Activated CD8-positive, alpha-beta memory T cell treated with anti-CD3 and anti-CD28 coated beads for 48 hours (primary cell): ENCODE measurements at regions not wholly inside any gene's neighbourhood (a gene's known extent, or its start where the extent isn't known, plus 50 kb on each side); places are given as distances from the start of the nearest gene placed in this dataset.
"Not testable (repeated sequence)": the region's sequence is repeated elsewhere in the genome, so short reads cannot be mapped to it uniquely, and the experiment has no call there.

Source experiments
- DNase-seq, 3 experiments: peaks; one replicate each; pipeline ENCODE4 v3.0.0-alpha.2; 2020; ENCODE audit warnings: low read depth in 2 of 3, low spot score in 2 of 3

DNA sequence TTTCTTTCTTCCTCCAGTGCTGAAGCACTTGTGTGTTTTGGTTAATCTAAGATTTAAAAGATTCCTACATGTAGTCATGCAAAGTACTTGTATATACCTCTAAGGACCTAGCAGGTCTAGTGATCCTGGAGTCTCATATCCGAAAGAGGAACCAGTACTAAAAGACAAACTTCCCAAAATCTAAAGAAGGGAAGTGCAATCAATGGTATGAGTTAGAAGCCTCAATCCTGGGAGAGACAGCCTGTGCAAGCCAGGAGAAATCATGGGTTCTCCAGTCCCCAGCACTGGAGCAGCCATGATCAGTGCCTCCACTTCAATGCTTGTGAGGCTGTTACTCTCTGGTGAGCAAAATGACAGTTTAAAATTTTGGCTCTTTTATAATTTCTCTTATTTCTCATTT lies 277.4 kb downstream of the DAD1 start:
- DNase-seq, result no peak

DNA sequence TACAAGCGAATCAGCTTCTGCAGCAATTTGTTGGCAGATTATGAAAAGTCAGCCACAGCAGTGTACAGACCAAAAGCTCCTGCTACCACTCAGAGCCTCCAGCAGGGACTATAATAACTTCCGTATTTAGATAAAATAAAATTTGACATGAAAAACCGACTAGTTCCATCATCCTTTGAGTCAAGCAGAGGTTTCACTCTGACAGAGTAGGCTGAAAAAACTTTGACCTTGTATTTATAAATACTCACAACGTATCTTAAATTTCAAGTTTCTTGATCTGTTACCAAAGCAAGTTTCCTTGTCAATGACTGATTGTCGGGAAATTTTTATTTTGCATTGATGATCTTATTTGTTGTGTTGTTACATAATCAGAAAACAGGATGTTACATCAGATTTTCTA lies 283.4 kb downstream of the DAD1 start:
- DNase-seq, result no peak

DNA sequence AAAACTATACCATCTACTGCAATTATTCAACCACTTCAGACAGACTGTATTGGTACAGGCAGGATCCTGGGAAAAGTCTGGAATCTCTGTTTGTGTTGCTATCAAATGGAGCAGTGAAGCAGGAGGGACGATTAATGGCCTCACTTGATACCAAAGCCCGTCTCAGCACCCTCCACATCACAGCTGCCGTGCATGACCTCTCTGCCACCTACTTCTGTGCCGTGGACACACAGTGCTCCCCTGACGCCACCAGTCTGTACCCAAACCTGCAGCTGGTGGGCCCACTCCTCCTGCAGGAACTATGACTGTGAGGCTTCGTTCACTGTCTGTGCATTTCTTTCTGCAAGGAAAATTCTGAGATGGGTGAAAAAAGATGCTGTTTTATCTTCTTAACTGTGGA lies 284.7 kb downstream of the DAD1 start:
- DNase-seq, result no peak

DNA sequence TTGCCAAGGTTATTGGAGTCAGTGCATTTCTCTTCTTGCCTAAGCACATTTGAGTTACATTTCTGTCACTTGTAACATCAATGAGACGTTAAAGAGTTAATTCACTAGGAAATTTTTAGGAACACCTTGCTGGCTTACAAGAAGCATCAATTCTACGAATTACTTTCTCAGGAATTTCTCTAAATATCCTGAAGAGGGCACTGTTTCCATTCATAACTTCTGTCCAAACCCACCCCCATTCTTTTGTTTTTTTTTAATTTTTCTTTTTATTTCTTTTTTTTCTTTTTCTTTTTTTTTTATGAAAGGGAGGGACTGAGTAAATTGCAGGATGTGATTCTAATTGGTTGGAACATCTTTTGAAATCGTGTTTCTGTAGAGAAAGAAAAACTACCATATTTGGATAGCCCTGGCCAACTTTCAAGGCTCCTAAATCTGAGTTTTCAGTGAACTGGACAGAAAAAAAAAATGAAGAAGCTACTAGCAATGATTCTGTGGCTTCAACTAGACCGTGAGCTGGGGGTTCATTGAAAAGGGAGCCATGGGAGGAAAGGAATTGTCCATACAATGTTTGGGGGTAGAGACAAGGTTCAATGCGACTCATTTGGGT lies 285.3 kb downstream of the DAD1 start:
- DNase-seq, result no peak

DNA sequence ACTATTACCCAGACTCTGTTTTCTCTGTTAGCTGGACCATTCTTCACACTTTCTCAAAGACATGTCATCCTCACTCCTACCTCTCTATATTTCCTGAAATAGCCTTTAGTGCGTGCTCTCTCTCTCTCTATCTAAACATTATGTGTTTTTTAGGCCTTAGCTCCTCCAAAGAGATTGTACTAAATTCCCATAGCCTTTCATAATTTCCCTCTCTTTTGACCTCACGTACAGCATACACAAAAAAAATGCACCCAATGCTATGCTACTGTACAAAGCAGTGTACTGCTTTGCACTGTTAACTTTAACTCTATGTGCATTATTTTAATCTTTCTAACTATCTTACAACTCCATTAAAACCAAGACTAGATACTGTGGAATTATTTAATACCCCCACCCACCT lies 288.4 kb downstream of the DAD1 start:
- DNase-seq, result no peak

DNA sequence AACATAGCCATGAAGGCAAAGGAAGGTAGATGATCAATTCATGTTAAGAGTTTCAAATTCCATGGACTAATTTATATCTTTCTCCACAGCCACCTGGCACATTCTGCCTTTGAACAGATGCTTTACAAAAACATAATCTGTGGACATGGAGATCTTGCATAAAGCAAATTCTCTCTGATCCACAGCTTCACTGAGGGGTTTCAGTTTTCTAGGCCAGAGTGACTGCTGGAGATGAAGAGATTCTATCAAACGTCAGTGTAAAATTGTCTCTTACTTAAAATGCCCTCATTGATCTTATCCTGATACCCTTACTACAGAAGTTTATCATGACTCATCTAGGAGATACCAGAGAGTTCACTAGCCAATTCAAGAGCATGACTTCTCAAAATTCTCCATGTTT lies 291.6 kb downstream of the DAD1 start:
- no peak for DNase-seq

DNA sequence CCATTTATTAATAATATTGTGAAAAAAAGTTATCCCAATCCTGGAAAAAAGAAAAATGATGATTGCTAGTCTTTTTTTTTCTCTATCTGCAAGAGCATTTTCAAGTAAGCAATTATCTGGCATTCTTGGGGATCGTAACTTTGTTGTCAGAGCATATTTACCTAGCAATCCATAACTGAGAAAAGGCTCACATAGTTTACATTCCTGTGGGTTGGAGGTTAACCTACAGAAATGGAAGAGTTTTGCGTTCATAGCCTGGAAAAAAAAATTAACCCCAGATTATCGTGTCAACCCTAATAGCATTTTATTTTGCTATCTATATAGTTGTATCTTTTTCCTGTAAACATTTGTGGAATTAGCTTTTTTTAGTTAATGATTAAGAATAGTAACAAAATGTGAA lies 292.3 kb downstream of the DAD1 start:
- no peak for DNase-seq

DNA sequence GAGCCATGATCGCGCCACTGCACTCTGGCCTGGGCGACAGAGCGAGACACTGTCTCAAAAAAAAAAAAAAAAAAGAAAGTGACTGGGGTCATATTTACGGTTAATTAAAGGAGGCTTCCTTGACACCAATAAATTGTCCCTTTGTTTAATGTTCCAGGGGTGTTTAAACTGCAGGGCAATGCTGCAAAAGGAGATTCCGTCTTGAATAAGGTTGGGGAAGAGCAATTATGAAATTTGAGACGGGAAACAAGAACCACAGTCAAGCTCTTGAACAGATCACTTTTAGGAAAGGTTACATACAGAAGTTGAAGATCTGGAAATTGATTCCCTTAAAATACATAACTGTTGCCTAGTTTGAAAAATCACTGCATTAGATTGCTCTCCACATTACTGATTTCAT lies 292.9 kb downstream of the DAD1 start:
- DNase-seq, result no peak

DNA sequence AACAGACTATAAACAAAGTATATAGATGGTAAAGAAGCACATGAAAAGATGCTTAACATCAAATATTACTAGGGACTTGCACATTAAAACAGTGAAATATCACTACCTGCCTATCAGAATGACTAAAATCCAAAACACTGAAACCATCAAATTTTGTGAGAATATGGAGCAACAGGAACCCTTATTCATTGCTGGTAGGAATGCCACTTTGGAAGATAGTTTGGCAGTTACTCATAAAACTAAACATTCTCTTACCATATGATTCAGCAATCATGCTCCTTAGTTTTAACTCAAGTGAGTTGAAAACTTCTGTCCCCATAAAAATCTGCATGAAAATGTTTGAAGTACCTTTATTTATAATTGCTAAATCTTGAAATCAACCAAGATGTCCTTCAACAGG lies 297.6 kb downstream of the DAD1 start:
- DNase-seq, result no peak

DNA sequence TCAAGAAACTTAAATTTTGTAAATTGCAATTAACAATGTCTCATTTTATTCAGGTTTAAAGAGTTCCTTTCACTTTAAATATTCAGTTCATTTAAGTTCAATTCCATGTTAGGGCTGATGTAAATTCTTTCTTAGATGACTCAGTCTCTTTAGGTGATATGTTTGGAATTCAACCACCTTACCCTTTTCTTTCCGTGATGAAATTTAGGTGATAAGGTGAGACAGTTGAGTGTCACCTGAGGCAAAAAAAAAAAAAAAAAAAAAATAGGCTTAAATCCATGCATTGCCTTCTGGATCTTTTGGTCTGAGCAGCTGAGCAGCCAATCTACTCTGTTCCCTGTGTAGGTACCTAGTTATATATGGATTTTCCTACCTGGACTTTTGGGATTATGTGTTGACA lies 299.5 kb downstream of the DAD1 start:
- DNase-seq, result no peak

DNA sequence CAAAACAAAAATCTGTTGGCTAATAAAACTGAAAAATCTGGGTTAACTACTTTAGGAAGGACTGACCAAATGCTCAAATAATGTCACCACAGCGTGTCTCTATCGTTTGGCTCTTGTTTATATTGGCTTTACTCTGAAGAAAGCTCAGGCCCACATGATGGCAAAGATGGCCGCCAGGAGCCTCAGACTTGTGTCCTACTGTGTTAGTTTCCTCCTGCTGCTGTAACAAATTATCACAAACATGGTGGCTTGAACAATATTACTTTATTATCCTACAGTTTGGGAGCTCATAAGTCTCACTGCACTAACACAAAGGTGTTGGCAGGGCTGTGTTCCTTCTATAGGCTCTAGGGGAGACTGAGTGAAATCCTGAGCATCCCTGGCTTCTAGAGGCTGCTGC lies 303.0 kb downstream of the DAD1 start:
- no peak for DNase-seq

DNA sequence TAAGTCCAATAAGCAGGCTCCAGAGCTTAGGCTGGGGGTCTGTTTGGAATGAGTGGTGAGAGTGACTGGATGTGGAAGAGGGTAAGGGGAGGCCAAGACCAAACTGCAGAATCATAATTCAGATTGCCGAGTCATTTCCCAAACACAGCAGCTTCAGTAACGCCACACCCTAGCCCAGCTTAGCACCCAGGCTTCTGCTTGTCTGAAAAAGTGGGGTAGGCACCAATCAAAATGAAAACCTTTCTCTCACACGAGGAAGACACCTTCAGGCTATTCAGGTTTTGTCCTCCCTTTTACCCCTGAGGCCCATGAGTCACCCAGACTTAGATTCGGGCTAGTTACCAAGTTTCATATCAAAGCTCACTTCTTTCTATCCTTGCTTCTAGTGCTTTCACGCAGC lies 306.1 kb downstream of the DAD1 start:
- no peak for DNase-seq

DNA sequence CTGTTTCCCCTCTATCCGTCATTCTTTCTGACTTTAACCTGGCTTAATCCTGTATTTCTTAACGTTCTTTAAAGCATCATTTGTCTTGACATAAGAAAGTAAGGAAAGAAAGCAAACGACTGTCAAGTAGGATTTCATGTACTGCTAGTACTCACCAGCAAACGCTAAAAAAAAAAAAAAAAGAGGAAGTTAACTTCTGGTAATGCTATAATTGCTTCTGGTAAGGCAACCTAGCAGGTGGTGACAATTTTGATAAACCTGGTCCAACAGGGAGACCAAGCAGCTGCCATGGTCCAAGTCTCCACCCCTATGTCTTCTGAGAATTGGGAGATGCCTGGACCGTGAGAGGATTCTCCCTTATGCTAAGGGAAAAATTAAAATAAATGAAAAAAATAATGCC lies 306.6 kb downstream of the DAD1 start:
- DNase-seq, result no peak

DNA sequence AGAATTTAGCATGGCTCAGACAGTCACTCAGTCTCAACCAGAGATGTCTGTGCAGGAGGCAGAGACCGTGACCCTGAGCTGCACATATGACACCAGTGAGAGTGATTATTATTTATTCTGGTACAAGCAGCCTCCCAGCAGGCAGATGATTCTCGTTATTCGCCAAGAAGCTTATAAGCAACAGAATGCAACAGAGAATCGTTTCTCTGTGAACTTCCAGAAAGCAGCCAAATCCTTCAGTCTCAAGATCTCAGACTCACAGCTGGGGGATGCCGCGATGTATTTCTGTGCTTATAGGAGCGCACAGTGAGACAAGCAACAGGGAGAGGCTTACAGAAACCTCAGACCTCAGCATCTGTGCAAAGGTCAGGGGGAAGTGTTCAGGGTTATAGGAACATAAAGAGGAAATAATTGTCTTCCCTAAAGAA lies 307.6 kb downstream of the DAD1 start:
- not testable (repeated sequence) for DNase-seq

DNA sequence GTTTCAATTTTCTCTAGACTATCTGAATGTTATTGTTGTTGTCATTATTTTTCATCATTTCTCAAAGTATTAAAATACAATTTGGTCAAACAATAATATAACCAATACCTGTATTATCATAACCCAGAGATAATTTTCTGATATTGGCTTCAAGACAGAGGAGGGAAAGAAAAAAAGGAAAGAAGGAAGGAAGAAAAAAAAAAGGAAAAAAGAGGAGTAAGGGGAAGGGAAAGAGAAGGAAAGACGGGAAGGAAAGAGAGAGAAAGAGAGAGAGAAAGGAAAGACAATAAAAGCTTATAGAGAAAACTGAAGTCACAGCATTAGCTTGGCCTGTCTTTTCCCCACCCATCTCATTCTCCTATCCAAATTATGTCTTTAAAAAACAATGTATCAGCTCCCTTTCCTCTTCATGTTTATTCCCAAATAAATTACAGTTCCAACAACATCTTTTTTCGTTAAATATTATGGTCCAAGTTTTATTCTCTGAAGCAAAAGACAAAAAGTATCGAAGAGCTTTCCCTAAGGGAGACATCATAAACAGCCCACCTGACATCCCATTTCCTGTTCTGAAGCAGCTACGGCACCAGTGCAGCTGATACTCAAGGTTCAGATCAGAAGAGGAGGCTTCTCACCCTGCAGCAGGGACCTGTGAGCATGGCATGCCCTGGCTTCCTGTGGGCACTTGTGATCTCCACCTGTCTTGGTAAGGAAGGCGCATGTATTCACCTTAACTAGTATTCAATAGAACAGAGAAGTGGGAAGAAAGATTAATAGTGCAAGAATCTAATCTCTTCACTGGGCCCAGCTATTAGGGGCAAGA lies 308.3 kb downstream of the DAD1 start:
- no peak for DNase-seq

DNA sequence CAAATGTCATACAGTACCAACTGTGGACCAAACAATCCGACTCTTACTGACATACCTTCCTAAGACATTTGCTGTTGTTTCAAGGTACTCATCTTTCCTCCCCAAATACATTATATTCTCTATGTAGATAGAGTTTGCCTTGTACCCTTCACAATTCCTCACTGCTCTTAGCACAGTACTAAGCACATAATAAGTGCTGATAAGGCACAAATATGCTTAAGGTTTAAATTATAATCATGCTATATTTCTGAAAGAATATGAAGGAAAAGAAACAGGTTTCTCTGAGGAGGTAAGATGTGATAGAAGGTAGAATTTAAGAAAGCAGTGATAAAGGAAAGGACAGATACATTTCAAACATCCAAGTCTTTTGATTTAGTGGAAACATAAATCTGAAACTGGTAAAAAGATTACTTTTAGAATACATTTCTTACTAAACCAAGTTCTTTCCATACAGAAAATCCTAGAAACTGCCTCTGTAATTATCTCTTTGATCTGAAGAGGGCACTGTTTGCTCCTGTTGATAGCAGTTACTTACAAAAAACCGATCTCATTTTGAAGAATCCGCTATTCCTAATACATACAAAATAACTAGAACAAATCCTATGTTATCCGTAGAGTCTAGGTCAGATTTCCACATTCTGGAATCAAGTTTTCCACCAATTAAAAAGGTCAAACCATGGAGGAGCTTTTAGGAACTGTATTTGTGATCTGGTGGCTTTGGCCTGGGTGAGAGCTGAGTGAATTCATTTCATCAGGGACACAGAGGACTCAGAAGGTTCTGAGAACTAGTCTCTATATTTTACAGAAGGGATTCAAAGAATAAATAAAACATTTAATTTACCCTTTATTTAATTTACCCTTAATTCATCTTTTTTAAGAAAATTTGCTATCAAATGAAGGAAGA lies 311.9 kb downstream of the DAD1 start:
- no peak for DNase-seq

DNA sequence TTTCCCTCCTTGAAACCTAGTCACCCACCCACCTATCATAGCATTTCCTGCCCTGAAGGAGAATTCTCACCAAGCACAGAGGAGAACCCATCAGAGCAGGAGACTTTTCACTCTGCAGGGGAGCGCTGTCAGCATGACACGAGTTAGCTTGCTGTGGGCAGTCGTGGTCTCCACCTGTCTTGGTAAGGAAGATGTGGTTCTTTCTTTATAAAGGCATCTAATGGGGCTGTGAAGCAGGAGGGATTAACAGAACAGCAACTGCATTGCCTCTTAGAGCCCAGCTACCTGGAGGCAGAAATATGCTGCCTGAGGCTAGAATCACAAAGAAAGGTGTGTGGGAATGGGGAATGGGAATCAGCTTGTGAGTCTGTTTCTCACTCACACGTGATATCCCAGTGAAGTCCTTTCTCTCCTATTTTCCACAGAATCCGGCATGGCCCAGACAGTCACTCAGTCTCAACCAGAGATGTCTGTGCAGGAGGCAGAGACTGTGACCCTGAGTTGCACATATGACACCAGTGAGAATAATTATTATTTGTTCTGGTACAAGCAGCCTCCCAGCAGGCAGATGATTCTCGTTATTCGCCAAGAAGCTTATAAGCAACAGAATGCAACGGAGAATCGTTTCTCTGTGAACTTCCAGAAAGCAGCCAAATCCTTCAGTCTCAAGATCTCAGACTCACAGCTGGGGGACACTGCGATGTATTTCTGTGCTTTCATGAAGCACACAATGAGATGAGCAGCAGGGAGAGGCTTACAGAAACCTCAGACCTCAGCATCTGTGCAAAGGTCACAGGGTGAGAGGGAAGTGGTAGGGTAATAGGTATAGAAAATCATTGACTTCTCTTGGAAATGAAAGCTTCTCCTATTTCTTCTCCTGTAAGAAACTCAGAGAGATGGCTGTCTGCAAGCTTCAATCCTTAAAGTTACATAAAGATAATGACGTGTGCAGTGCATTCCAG lies 316.9 kb downstream of the DAD1 start:
- no peak for DNase-seq

DNA sequence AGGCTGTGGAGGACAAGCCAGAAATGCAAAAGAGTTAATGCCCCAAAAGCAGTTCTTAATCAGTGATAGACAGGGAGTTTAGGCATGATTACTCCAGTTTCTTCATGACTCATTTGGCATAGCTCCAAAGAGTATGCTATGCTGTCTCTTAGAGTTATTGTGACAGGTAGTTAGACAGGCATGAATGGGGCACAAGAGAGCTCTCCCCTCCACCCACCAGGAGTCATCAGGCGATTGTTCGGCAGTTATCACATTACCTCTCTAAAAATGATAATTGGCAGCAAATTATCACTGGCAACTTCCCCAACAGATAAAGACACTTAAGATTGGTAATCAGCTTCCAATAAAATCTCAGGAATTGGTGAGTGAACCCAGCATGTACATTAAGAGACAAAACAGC lies 320.1 kb downstream of the DAD1 start:
- DNase-seq, result no peak

DNA sequence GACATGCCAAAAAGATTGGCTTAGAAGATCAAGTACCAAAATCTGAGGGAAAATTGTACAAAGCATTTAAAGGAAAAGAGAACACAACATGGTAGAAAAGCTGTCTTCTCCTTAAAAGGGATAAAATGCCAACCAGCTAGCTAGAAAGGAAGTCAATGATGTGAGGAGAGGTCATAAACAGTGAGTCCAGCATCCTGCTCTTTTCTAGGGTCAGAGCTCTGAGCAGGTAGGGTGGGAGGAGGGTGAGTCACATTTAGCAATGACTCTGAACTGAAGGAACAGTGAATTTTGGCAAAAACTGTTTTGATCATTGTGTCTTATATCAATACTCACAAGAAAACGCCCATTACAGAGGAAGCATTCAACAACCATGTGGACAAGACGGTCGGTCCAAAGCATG lies 322.3 kb downstream of the DAD1 start:
- DNase-seq, result no peak

DNA sequence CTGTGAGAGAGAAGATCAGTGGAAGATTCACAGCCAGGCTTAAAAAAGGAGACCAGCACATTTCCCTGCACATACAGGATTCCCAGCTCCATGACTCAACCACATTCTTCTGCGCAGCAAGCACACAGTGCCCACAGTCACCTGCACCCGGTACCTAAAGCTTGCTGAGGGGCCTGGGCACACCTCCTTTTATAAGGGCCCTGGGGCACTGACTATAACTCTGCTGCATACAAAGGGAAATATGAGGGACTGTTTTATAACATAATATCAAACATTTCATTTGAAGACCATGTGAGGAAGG lies 322.9 kb downstream of the DAD1 start:
- no peak for DNase-seq
